ENCODE measurements at regions not wholly inside any gene's neighbourhood (a gene's known extent, or its start where the extent isn't known, plus 50 kb on each side); places are given as distances from the start of the nearest gene placed in this dataset.

DNA sequence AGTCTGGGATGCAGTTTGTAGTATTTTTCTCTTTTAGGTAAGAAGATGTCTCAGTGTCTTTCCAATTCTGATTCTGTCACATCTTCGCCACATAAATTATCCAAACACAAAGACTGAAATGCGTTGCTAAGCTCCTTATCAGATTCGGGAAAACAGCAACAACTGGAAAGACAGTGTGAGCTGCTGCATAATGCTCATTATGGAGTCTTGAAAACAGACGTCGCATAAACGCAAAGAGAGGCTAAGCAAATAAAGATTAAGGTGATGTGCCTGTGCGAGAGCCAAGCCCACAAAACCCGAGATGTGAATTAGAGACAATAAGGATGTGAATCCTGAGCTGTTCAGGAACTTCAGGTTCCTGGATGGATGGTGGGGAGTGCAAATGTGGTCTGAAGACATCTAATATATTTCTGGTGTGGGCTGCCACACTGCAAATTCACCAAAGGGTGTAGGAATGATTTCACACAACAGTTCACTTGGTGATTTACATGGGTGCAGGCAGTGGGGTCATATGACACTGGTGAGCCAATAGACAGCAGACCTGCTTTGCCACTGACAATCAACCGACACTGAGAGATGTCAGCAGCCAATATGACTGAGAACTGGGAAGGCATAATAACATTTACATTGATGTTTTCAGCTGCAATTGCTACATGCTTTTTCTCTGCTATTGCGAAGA lies 195.8 kb downstream of the MTX2 start:
- no peak for TF ChIP-seq CTCF (IDR thresholded peaks at IDR 0.05; ENCODE audit: low read depth, low read length, missing control alignments)
- no peak overlapping the region for H3K4me3 ChIP-seq (ENCODE audit: low read depth, low read length)
- DNase-seq (ENCODE audit: low read depth): no peak
- in situ Hi-C loops (cut with HindIII; ENCODE audit: low sequenced_read_pairs): no loop called here

- DNase-seq (ENCODE audit: low read depth): no peak
- TF ChIP-seq CTCF (IDR thresholded peaks at IDR 0.05; ENCODE audit: low read depth, low read length, missing control alignments): no peak
- in situ Hi-C loops (cut with HindIII; ENCODE audit: low sequenced_read_pairs): no loop called here
Measured at GRCh38 chr2:176466918-176467452, 197.7 kb downstream of the MTX2 start.

GRCh38 chr2:176467595-176467994 lies 198.4 kb downstream of the MTX2 start:
- DNase-seq (ENCODE audit: low read depth): no peak
- H3K4me3 ChIP-seq (ENCODE audit: low read depth, low read length): no peak overlapping the region
- in situ Hi-C loops (cut with HindIII; ENCODE audit: low sequenced_read_pairs): no loop called here
- no peak for TF ChIP-seq CTCF (IDR thresholded peaks at IDR 0.05; ENCODE audit: low read depth, low read length, missing control alignments)

More at GRCh38 chr2:176466918-176467452, 197.7 kb downstream of the MTX2 start:
- H3K4me3 ChIP-seq (ENCODE audit: low read depth, low read length): no peak overlapping the region

DNA sequence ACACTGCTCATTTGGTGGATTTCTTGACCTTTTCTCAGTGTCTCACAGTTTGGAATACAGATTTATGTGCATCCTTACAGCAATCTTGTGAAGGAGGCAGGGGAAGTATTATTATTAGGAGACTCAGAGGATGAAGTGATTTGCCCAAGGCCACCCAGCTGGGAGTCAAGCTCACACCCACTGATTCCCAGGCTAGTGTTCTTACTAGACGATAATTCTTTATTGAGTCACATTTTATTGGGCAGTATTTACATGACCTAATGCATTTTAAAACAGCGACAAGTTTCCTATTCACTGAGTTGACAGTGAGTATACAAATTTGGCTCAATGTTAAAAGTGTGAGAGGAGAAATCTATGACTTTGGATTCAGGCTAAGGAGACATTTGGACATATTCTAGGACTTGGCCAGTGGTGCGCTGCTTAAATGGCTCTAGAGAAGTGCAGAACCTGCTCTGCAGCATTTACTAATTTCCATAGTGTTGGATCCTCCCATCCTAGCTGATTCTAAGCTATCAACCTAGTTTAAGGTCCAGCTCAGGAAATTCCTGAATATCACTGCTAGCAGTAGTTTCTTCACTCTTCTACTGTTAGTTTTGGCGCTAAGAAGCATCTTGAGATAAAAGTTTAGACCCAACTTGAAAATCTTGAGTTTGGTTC lies 199.3 kb downstream of the MTX2 start:
- in situ Hi-C loops (cut with HindIII; ENCODE audit: low sequenced_read_pairs): no loop called here
- no peak overlapping the region for H3K4me3 ChIP-seq (ENCODE audit: low read depth, low read length)
- DNase-seq (ENCODE audit: low read depth): no peak
- TF ChIP-seq CTCF (IDR thresholded peaks at IDR 0.05; ENCODE audit: low read depth, low read length, missing control alignments): no peak

GRCh38 chr2:176470713-176471112 lies 201.5 kb downstream of the MTX2 start:
- in situ Hi-C loops (cut with HindIII; ENCODE audit: low sequenced_read_pairs): no loop called here
- no peak for TF ChIP-seq CTCF (IDR thresholded peaks at IDR 0.05; ENCODE audit: low read depth, low read length, missing control alignments)
- no peak overlapping the region for H3K4me3 ChIP-seq (ENCODE audit: low read depth, low read length)
- DNase-seq (ENCODE audit: low read depth): no peak

- TF ChIP-seq CTCF (IDR thresholded peaks at IDR 0.05; ENCODE audit: low read depth, low read length, missing control alignments): no peak
- H3K4me3 ChIP-seq (ENCODE audit: low read depth, low read length): no peak overlapping the region
- in situ Hi-C loops (cut with HindIII; ENCODE audit: low sequenced_read_pairs): no loop called here
- DNase-seq (ENCODE audit: low read depth): no peak
Measured at GRCh38 chr2:176471949-176472348, 202.7 kb downstream of the MTX2 start.

All from astrocyte of the cerebellum (primary cell).